MM.1S (cell line): ENCODE measurements at regions not wholly inside any gene's neighbourhood (a gene's known extent, or its start where the extent isn't known, plus 50 kb on each side); places are given as distances from the start of the nearest gene placed in this dataset.

Source experiments
- DNase-seq: peaks from one replicate; pipeline ENCODE4 v3.0.0-alpha.2; 2015
- H2AFZ ChIP-seq: fragments of 300-600 bp; sonication (generic); 2 replicates; pipeline ENCODE4 v1.6.0; 2016; ENCODE audit warnings: antibody characterized with exemption, low read length
- H3F3A ChIP-seq: fragments of 300-600 bp; sonication (generic); 2 replicates; pipeline ENCODE4 v1.6.1; 2016; ENCODE audit warnings: mild to moderate bottlenecking, antibody characterized with exemption, low read length, moderate library complexity, mixed read lengths; ENCODE audit not compliant: insufficient read depth
- H3K27ac ChIP-seq: fragments of 300-600 bp; sonication (generic); 2 replicates; pipeline ENCODE4 v1.5.1; 2016; ENCODE audit warnings: mild to moderate bottlenecking, low read length
- H3K27me3 ChIP-seq: fragments of 300-600 bp; sonication (generic); replicated peaks from 2 replicates; pipeline ENCODE4 v1.6.0; 2016; ENCODE audit warnings: low read length; ENCODE audit not compliant: insufficient read depth
- H3K36me3 ChIP-seq: fragments of 300-600 bp; sonication (generic); replicated peaks from 2 replicates; pipeline ENCODE4 v1.6.1; 2016; ENCODE audit warnings: mild to moderate bottlenecking, low read length, mixed read lengths; ENCODE audit not compliant: insufficient read depth
- H3K4me1 ChIP-seq: fragments of 300-600 bp; sonication (generic); 2 replicates; pipeline ENCODE4 v1.6.1; 2016; ENCODE audit warnings: low read length, mixed read lengths
- H3K4me2 ChIP-seq: fragments of 300-600 bp; sonication (generic); 2 replicates; pipeline ENCODE4 v1.6.0; 2016; ENCODE audit warnings: low read depth, low read length
- H3K4me3 ChIP-seq: fragments of 300-600 bp; sonication (generic); 2 replicates; pipeline ENCODE4 v1.5.1; 2016; ENCODE audit warnings: low read length, mixed read lengths
- H3K79me2 ChIP-seq: fragments of 300-600 bp; sonication (generic); 2 replicates; pipeline ENCODE4 v1.6.1; 2016; ENCODE audit warnings: mixed run types, low read length, mixed read lengths
- H3K9ac ChIP-seq: fragments of 300-600 bp; sonication (generic); 2 replicates; pipeline ENCODE4 v1.6.1; 2016; ENCODE audit warnings: low read length, mixed read lengths
- H3K9me2 ChIP-seq: fragments of 300-600 bp; sonication (generic); replicated peaks from 2 replicates; pipeline ENCODE4 v1.6.1; 2016; ENCODE audit warnings: mild to moderate bottlenecking, low read length, mixed read lengths; ENCODE audit not compliant: insufficient read depth
- H3K9me3 ChIP-seq: fragments of 300-600 bp; sonication (generic); replicated peaks from 2 replicates; pipeline ENCODE4 v1.6.1; 2016; ENCODE audit warnings: mild to moderate bottlenecking, low read length, mixed read lengths; ENCODE audit not compliant: insufficient read depth
- H4K20me1 ChIP-seq: fragments of 300-600 bp; sonication (generic); 2 replicates; pipeline ENCODE4 v1.6.1; 2016; ENCODE audit warnings: mild to moderate bottlenecking, low read length, moderate library complexity, mixed read lengths; ENCODE audit not compliant: insufficient read depth
- EZH2 ChIP-seq: fragments of 300-600 bp; sonication (generic); optimal IDR thresholded peaks from 2 replicates; pipeline ENCODE3; 2017; ENCODE audit warnings: low read depth, mild to moderate bottlenecking, antibody characterized with exemption, low read length, mixed read lengths
- EZH2phosphoT487 ChIP-seq: fragments of 300-600 bp; sonication (generic); IDR thresholded peaks from 2 replicates; pipeline ENCODE4 v1.6.1; 2018; ENCODE audit warnings: antibody characterized with exemption, low read length
- TF ChIP-seq, protein P1 (sequence below): fragments of 300-600 bp; sonication (generic); IDR thresholded peaks from 2 replicates; pipeline ENCODE4 v1.5.1; 2016; ENCODE audit warnings: antibody characterized with exemption, low read length, mixed read lengths

GRCh38 chr13:85286081-85286480 lies 513.1 kb downstream of the SLITRK6 start:
- Histone ChIP-seq H2AFZ (no peak overlapping the region), H3K9me3 (no peaks in the 10 kb centered on the region), H3K4me1 (no peaks in the 10 kb centered on the region), H3K36me3 (no peaks in the 10 kb centered on the region), H3K4me3 (no peak overlapping the region), H3K4me2 (no peak overlapping the region), H3K79me2 (no peaks in the 10 kb centered on the region), H3K27ac (no peak overlapping the region), H4K20me1 (no peaks in the 10 kb centered on the region), H3F3A (no peaks in the 10 kb centered on the region), H3K27me3 (no peaks in the 10 kb centered on the region), H3K9me2 (no peaks in the 10 kb centered on the region), H3K9ac (no peak overlapping the region)
- DNase-seq, result no peak
- TF ChIP-seq EZH2 (no peak), EZH2phosphoT487 (no peak)
- TF ChIP-seq, protein P1, sequence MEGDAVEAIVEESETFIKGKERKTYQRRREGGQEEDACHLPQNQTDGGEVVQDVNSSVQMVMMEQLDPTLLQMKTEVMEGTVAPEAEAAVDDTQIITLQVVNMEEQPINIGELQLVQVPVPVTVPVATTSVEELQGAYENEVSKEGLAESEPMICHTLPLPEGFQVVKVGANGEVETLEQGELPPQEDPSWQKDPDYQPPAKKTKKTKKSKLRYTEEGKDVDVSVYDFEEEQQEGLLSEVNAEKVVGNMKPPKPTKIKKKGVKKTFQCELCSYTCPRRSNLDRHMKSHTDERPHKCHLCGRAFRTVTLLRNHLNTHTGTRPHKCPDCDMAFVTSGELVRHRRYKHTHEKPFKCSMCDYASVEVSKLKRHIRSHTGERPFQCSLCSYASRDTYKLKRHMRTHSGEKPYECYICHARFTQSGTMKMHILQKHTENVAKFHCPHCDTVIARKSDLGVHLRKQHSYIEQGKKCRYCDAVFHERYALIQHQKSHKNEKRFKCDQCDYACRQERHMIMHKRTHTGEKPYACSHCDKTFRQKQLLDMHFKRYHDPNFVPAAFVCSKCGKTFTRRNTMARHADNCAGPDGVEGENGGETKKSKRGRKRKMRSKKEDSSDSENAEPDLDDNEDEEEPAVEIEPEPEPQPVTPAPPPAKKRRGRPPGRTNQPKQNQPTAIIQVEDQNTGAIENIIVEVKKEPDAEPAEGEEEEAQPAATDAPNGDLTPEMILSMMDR, result no peak

GRCh38 chr13:85284349-85284748 lies 514.9 kb downstream of the SLITRK6 start:
- no peaks in the 10 kb centered on the region for H4K20me1 ChIP-seq
- no peak overlapping the region for H3K9ac ChIP-seq
- no peak overlapping the region for H3K4me2 ChIP-seq
- no peaks in the 10 kb centered on the region for H3K4me1 ChIP-seq
- no peak for DNase-seq
- no peak for TF ChIP-seq EZH2
- no peak for TF ChIP-seq EZH2phosphoT487
- TF ChIP-seq, protein P1, result no peak
- no peaks in the 10 kb centered on the region for H3K27me3 ChIP-seq
- H3F3A ChIP-seq, result no peaks in the 10 kb centered on the region
- no peak overlapping the region for H2AFZ ChIP-seq
- no peak overlapping the region for H3K4me3 ChIP-seq
- H3K9me3 ChIP-seq, result no peaks in the 10 kb centered on the region
- H3K27ac ChIP-seq, result no peak overlapping the region
- H3K36me3 ChIP-seq, result no peaks in the 10 kb centered on the region
- no peaks in the 10 kb centered on the region for H3K79me2 ChIP-seq
- no peaks in the 10 kb centered on the region for H3K9me2 ChIP-seq

GRCh38 chr13:85283408-85283807 lies 515.8 kb downstream of the SLITRK6 start:
- H3K36me3 ChIP-seq, result no peaks in the 10 kb centered on the region
- no peak overlapping the region for H3K4me3 ChIP-seq
- no peaks in the 10 kb centered on the region for H3K9me2 ChIP-seq
- H3K79me2 ChIP-seq, result no peaks in the 10 kb centered on the region
- no peak overlapping the region for H3K4me2 ChIP-seq
- H2AFZ ChIP-seq, result no peak overlapping the region
- no peak overlapping the region for H3K27ac ChIP-seq
- DNase-seq, result no peak
- H3K9ac ChIP-seq, result no peak overlapping the region
- H4K20me1 ChIP-seq, result no peaks in the 10 kb centered on the region
- no peaks in the 10 kb centered on the region for H3K4me1 ChIP-seq
- no peaks in the 10 kb centered on the region for H3K9me3 ChIP-seq
- no peaks in the 10 kb centered on the region for H3K27me3 ChIP-seq
- no peak for TF ChIP-seq EZH2
- TF ChIP-seq, protein P1, result no peak
- no peak for TF ChIP-seq EZH2phosphoT487
- H3F3A ChIP-seq, result no peaks in the 10 kb centered on the region
